ENCODE measurements at regions not wholly inside any gene's neighbourhood (a gene's known extent, or its start where the extent isn't known, plus 50 kb on each side); places are given as distances from the start of the nearest gene placed in this dataset.

DNA sequence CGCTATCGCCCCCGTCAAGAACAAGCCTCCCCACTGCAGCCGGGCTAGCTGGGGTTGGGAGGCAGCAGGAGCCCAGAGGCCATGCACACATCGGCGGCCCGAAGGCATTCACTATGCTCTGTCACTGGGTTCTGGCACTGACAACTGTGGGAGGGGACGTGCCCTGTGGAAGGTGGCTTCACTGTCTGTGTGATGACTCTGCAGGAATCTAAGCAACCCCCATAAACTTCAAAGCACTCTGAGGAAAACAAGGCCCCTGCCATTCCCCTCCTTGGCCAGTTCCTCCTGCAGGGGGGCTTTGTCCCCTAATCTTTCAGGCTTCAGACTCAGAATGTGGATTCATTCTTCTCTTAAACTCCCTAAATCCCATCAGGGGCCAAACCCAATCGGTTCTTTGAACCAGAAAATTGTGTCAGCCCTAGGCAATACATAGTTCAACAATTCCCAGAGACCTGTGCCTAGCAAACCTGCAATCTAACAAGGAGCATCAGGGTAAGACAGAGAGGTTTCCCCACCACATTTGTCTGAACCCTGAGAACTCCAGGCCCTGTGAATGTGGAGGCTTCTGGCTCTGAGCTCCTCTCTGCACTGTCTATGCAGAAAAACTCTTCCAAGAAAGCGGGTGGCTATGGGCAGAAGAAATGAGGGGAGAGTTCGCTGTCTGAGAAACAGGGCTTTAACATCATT lies 1477.2 kb downstream of the TBC1D22A start:
- H3K27ac ChIP-seq (ENCODE audit: low read length), result no peak overlapping the region
- peaks cover 0 to 3% of the 10 kb centered on the region in 2 donors for H3K9me3 ChIP-seq (ENCODE audit: control insufficient read depth in 2 of 2, low read length in 2 of 2)
- no peaks in the 10 kb centered on the region for H3K4me1 ChIP-seq (ENCODE audit: control insufficient read depth, insufficient read depth, low read length)
- H3K4me3 ChIP-seq (ENCODE audit: low read length in 2 of 2), result no peak overlapping the region
- H3K9ac ChIP-seq (ENCODE audit: low read length in 2 of 2), result no peak overlapping the region
- peaks cover 0 to 4% of the 10 kb centered on the region in 2 donors for H3K27me3 ChIP-seq (ENCODE audit: control insufficient read depth in 1 of 2, insufficient read depth in 2 of 2, low read length in 2 of 2)
- no peaks in the 10 kb centered on the region for H3K36me3 ChIP-seq (ENCODE audit: control insufficient read depth in 2 of 2, insufficient read depth in 2 of 2, low read length in 2 of 2)

DNA sequence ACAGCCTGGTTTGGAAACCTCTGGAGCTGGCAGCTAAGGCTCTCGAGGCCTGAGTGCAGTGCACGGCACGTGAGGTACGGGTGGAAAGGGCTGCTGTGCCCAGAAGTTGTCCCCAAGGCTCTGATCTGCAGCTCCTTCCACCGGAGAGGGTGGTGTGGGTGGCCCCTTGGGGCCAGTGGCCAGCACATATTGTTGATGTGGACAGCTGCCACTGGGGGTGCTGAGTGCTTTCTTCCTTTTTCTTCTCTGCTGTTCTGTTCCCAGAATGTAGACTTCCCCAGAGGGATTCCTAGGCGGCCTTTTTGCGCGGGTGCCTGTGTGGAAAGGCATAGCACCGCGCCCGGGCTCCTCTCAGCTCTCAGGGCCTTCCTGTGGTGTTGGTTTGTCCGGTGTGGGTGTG lies 1476.5 kb downstream of the TBC1D22A start:
- Histone ChIP-seq H3K4me3 (ENCODE audit: low read length in 2 of 2) (no peak overlapping the region), H3K36me3 (ENCODE audit: control insufficient read depth in 2 of 2, insufficient read depth in 2 of 2, low read length in 2 of 2) (no peaks in the 10 kb centered on the region), H3K4me1 (ENCODE audit: control insufficient read depth, insufficient read depth, low read length) (no peaks in the 10 kb centered on the region), H3K27me3 (ENCODE audit: control insufficient read depth in 1 of 2, insufficient read depth in 2 of 2, low read length in 2 of 2) (peaks cover 0 to 4% of the 10 kb centered on the region in 2 donors), H3K9ac (ENCODE audit: low read length in 2 of 2) (no peak overlapping the region), H3K27ac (ENCODE audit: low read length) (no peak overlapping the region), H3K9me3 (ENCODE audit: control insufficient read depth in 2 of 2, low read length in 2 of 2) (peaks cover 2 to 3% of the 10 kb centered on the region in 2 donors)

DNA sequence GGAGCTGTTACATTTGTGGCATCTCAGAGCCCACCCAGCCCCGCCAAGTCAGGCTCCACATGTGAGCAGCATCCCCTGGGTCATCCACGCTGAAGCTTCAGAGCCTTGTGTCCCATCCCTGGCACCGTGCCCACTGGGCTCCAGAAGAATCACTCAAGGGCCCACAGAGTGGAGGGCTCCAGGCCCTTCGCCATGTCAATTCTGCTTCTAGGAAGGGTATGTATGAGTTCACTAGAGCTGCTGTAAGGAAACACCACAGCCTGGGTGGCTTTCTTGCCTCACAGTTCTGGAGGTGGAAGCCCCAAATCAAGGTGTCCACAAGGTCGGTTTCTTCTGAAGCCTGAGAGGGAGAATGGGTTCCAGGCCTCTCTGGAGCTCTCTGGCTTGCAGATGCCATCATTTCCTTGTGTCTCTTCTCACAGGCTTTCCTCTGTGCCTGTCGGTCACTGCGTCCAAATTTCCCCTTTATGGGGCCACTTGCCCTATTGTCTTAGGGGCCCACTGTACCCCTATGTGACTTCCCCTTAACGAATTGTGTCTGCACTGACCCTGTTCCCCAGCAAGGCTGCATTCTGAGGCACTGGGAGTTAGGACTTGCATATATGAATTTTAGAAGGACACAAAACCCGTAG lies 1476.0 kb downstream of the TBC1D22A start:
- Histone ChIP-seq H3K27me3 (ENCODE audit: control insufficient read depth in 1 of 2, insufficient read depth in 2 of 2, low read length in 2 of 2) (peaks cover 0 to 4% of the 10 kb centered on the region in 2 donors), H3K9ac (ENCODE audit: low read length in 2 of 2) (no peak overlapping the region), H3K4me3 (ENCODE audit: low read length in 2 of 2) (no peak overlapping the region), H3K36me3 (ENCODE audit: control insufficient read depth in 2 of 2, insufficient read depth in 2 of 2, low read length in 2 of 2) (no peaks in the 10 kb centered on the region), H3K27ac (ENCODE audit: low read length) (no peak overlapping the region), H3K9me3 (ENCODE audit: control insufficient read depth in 2 of 2, low read length in 2 of 2) (peaks cover 0 to 3% of the 10 kb centered on the region in 2 donors), H3K4me1 (ENCODE audit: control insufficient read depth, insufficient read depth, low read length) (no peaks in the 10 kb centered on the region)

DNA sequence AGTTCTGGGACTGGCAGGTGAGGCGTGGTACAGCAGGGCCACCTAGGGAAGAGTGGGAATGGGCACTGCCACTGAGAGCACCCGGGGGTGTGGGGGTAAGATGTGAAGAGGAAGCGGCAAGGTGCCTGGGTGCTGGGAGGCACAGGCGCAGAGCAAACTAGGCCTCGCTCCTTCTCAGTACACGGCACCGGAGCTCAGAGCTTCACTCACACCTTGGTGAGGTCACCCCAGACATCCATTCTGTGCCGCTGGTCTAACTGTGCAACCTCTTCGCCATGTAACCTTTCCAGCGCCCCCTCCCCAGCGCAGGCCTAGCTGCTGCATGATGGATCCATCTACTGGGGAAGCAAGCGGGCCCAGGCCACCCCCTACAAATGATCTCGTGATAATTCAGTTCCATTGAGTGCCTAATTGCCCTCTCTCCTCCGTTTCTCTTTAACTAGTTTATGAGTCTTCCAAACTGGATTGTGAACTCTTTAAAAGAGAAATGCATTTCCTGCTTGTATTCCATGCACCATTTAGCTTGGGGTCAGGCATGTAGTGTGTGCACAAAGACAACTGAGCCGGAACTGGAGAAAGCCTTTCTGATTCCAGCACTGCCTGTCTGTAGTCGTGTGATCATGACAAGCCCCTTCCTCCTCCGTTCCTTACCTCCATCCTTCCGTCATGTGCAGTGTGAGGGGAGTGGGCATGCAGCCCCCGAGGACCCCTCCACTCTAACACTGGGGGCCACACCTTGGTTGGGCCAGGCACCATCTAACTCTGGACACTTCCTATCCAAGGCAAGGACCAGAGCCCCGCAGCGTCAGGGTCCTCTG lies 1475.2 kb downstream of the TBC1D22A start:
- Histone ChIP-seq H3K27ac (ENCODE audit: low read length) (no peak overlapping the region), H3K4me1 (ENCODE audit: control insufficient read depth, insufficient read depth, low read length) (no peaks in the 10 kb centered on the region), H3K9ac (ENCODE audit: low read length in 2 of 2) (no peak overlapping the region), H3K36me3 (ENCODE audit: control insufficient read depth in 2 of 2, insufficient read depth in 2 of 2, low read length in 2 of 2) (no peaks in the 10 kb centered on the region), H3K27me3 (ENCODE audit: control insufficient read depth in 1 of 2, insufficient read depth in 2 of 2, low read length in 2 of 2) (peaks cover 0 to 4% of the 10 kb centered on the region in 2 donors), H3K9me3 (ENCODE audit: control insufficient read depth in 2 of 2, low read length in 2 of 2) (peaks cover 0 to 3% of the 10 kb centered on the region in 2 donors), H3K4me3 (ENCODE audit: low read length in 2 of 2) (no peak overlapping the region)

DNA sequence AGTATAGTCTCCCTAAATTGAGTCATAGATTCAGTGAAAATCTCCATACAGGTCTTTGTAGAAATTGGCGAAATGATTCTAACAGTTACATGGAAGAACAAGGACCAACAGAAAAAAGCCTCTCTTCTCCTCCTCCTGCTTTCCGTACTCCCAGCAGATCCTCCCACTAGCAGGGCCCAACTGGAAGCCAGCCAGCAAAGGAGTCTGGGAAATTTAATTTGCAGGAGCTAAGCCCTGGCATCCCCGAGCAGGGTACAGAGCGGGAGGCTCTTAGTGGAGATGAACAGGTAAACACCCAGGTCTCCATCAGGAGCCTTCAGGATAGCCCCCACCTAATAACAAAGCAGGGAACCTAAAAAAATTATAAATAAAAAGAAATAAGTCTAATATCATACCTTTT lies 1473.8 kb downstream of the TBC1D22A start:
- H3K4me1 ChIP-seq (ENCODE audit: control insufficient read depth, insufficient read depth, low read length), result no peaks in the 10 kb centered on the region
- H3K9ac ChIP-seq (ENCODE audit: low read length in 2 of 2), result no peak overlapping the region
- peaks cover 3 to 4% of the 10 kb centered on the region in 2 donors for H3K9me3 ChIP-seq (ENCODE audit: control insufficient read depth in 2 of 2, low read length in 2 of 2)
- H3K36me3 ChIP-seq (ENCODE audit: control insufficient read depth in 2 of 2, insufficient read depth in 2 of 2, low read length in 2 of 2), result no peaks in the 10 kb centered on the region
- H3K4me3 ChIP-seq (ENCODE audit: low read length in 2 of 2), result no peak overlapping the region
- H3K27me3 ChIP-seq (ENCODE audit: control insufficient read depth in 1 of 2, insufficient read depth in 2 of 2, low read length in 2 of 2), result peaks cover 0 to 2% of the 10 kb centered on the region in 2 donors
- H3K27ac ChIP-seq (ENCODE audit: low read length), result no peak overlapping the region

DNA sequence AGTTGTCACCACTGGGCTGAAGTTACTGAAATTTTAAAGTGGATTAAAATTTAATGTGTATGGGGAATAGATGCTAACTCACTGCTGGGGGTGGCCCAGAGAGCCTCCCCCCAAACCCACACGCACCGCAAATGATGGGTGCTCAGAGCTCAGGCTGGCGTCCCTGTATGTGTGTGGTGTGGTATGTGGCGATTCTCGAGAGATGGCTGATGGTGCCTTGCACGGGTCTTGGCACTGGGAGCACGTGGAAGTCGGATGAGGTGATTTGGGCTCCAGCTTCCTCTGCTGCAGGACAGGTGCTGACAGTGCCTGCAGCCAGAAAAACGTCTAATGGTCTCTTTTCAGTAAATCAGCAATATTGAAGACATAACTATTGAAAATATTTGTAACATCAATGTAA lies 1473.3 kb downstream of the TBC1D22A start:
- Histone ChIP-seq H3K27ac (ENCODE audit: low read length) (no peak overlapping the region), H3K27me3 (ENCODE audit: control insufficient read depth in 1 of 2, insufficient read depth in 2 of 2, low read length in 2 of 2) (peaks cover 0 to 2% of the 10 kb centered on the region in 2 donors), H3K9ac (ENCODE audit: low read length in 2 of 2) (no peak overlapping the region), H3K4me3 (ENCODE audit: low read length in 2 of 2) (no peak overlapping the region), H3K36me3 (ENCODE audit: control insufficient read depth in 2 of 2, insufficient read depth in 2 of 2, low read length in 2 of 2) (no peaks in the 10 kb centered on the region), H3K9me3 (ENCODE audit: control insufficient read depth in 2 of 2, low read length in 2 of 2) (peaks cover 3 to 4% of the 10 kb centered on the region in 2 donors), H3K4me1 (ENCODE audit: control insufficient read depth, insufficient read depth, low read length) (no peaks in the 10 kb centered on the region)

DNA sequence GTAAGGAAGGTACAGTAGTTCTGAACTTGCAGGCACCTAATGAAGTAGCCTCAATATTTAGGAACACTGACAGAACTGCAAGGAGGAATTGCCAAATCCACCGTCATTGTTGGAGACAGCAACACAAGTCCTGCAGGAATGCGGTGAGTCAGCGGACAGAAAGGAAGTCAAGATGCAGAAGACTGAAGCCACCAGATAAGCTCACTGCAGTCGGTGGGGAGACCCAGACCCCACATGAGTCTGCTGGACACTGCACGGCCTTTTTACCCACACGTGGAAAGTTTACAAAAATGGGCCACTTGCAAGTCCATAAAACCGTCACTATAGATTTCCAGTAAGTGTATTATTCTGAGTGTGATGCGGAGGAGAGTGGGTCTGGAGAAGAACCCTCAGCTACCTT lies 1471.6 kb downstream of the TBC1D22A start:
- Histone ChIP-seq H3K27ac (ENCODE audit: low read length) (no peak overlapping the region), H3K4me1 (ENCODE audit: control insufficient read depth, insufficient read depth, low read length) (no peaks in the 10 kb centered on the region), H3K9ac (ENCODE audit: low read length in 2 of 2) (no peak overlapping the region), H3K9me3 (ENCODE audit: control insufficient read depth in 2 of 2, low read length in 2 of 2) (peaks cover 3 to 4% of the 10 kb centered on the region in 2 donors), H3K4me3 (ENCODE audit: low read length in 2 of 2) (no peak overlapping the region), H3K36me3 (ENCODE audit: control insufficient read depth in 2 of 2, insufficient read depth in 2 of 2, low read length in 2 of 2) (no peaks in the 10 kb centered on the region), H3K27me3 (ENCODE audit: control insufficient read depth in 1 of 2, insufficient read depth in 2 of 2, low read length in 2 of 2) (peaks cover 0 to 2% of the 10 kb centered on the region in 2 donors)

DNA sequence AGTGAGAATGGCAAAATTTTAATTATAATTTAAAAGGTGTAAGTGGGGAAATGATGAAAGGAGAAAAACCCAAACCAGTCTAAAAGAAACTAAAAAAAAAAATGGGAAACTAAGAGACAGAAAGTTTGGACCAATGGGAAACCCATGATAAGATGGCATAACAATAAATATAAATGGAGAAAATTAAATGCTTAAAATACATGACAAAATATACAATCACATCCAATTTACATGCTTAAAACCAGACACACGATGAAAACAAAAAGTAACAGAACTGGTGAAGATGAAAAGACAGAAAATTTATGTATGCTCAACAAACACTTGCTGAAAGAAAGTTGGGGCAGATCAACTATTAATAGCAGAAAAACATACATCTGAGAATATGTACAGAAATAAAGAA lies 1471.1 kb downstream of the TBC1D22A start:
- H3K9ac ChIP-seq (ENCODE audit: low read length in 2 of 2), result no peak overlapping the region
- no peaks in the 10 kb centered on the region for H3K36me3 ChIP-seq (ENCODE audit: control insufficient read depth in 2 of 2, insufficient read depth in 2 of 2, low read length in 2 of 2)
- H3K27me3 ChIP-seq (ENCODE audit: control insufficient read depth in 1 of 2, insufficient read depth in 2 of 2, low read length in 2 of 2), result peaks cover 0 to 2% of the 10 kb centered on the region in 2 donors

DNA sequence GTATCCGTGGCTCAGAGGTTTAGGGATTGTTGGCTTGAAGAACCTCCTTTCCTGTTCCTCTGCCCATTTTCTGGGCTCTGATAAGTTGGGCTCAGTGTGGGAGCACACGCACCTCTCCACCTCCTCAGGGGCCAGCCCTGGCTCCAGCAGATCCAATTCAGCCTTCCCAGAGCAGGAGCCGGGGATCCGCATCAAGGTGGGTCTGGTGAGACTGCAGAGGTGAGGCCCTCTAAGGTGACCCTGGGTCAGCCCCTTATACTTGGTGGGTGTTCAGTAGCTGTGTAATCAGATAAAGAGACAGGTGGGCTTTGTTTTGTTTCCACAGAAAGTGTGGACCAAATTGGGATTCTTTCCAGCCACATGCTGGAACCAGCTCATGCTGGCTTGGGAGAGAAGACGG lies 1466.0 kb downstream of the TBC1D22A start:
- no peak overlapping the region for H3K9ac ChIP-seq (ENCODE audit: low read length in 2 of 2)
- no peak overlapping the region for H3K4me3 ChIP-seq (ENCODE audit: low read length in 2 of 2)
- H3K36me3 ChIP-seq (ENCODE audit: control insufficient read depth in 2 of 2, insufficient read depth in 2 of 2, low read length in 2 of 2), result no peaks in the 10 kb centered on the region
- H3K27me3 ChIP-seq (ENCODE audit: control insufficient read depth in 1 of 2, insufficient read depth in 2 of 2, low read length in 2 of 2), result peaks cover 0 to 2% of the 10 kb centered on the region in 2 donors
- H3K9me3 ChIP-seq (ENCODE audit: control insufficient read depth in 2 of 2, low read length in 2 of 2), result peaks cover 0 to 4% of the 10 kb centered on the region in 2 donors
- H3K4me1 ChIP-seq (ENCODE audit: control insufficient read depth, insufficient read depth, low read length), result no peaks in the 10 kb centered on the region
- H3K27ac ChIP-seq (ENCODE audit: low read length), result no peak overlapping the region

More for the DNA sequence above, 1471.1 kb downstream of the TBC1D22A start:
- no peak overlapping the region for H3K4me3 ChIP-seq (ENCODE audit: low read length in 2 of 2)
- peaks cover 3 to 4% of the 10 kb centered on the region in 2 donors for H3K9me3 ChIP-seq (ENCODE audit: control insufficient read depth in 2 of 2, low read length in 2 of 2)
- no peak overlapping the region for H3K27ac ChIP-seq (ENCODE audit: low read length)
- H3K4me1 ChIP-seq (ENCODE audit: control insufficient read depth, insufficient read depth, low read length), result no peaks in the 10 kb centered on the region

DNA sequence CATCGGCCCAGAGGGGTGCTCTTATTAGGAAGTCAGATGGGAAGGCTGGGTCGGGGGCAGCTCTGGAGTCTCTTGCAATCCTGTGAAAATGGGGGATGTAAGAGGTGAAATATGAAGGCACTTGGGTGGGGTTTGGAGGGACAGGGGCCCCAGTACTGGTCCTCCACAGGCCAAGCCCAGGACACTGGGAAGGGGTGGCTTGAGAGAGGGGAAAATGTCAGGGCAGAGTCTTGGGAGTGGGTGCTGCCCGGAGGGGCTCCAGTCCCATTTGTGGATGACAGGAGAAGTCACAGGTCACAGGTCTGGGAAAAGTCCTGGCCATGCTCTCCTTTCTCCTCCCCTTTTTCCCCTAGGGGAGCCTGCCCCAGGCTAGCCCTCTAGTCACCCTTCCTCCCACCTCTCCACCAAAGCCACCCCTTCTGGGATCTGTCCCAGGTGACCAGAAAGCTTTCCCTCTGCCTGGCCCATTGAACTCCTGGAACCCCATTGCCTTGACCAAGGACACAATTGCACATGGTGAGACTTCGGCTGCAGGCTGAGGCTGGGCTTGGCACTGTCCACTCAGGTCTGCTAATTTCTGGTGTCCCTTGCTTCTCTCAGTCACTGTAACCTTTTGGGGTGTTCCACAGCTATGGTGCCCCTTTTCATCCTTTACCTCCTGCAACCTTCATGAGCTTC lies 1465.0 kb downstream of the TBC1D22A start:
- Histone ChIP-seq H3K9ac (ENCODE audit: low read length in 2 of 2) (no peak overlapping the region), H3K36me3 (ENCODE audit: control insufficient read depth in 2 of 2, insufficient read depth in 2 of 2, low read length in 2 of 2) (no peaks in the 10 kb centered on the region), H3K4me1 (ENCODE audit: control insufficient read depth, insufficient read depth, low read length) (no peaks in the 10 kb centered on the region), H3K9me3 (ENCODE audit: control insufficient read depth in 2 of 2, low read length in 2 of 2) (peaks cover 4% of the 10 kb centered on the region in 2 donors), H3K4me3 (ENCODE audit: low read length in 2 of 2) (no peak overlapping the region), H3K27me3 (ENCODE audit: control insufficient read depth in 1 of 2, insufficient read depth in 2 of 2, low read length in 2 of 2) (peaks cover 0 to 2% of the 10 kb centered on the region in 2 donors), H3K27ac (ENCODE audit: low read length) (no peak overlapping the region)

All from stomach smooth muscle (tissue), 2 donors.